K562 (cell line): ENCODE measurements at regions not wholly inside any gene's neighbourhood (a gene's known extent, or its start where the extent isn't known, plus 50 kb on each side); places are given as distances from the start of the nearest gene placed in this dataset.

Source experiments
- BCL6 ChIP-seq: fragments of 250-450 bp; sonication (Bioruptor Pico); IDR thresholded peaks from 2 replicates; pipeline ENCODE4 v1.4.0; 2020
- BCOR ChIP-seq: fragments of 450-650 bp; IDR thresholded peaks from 2 replicates; pipeline ENCODE4 v1.6.1; 2016
- CBX3 ChIP-seq, 2 experiments: IDR thresholded peaks; 1 replicate in 1 of 2; 2 replicates in 1 of 2; pipeline ENCODE4 v1.6.1; 2012; ENCODE audit warnings: inconsistent platforms in 2 of 2, low read length in 2 of 2, borderline replicate concordance in 1 of 2, control low read depth in 1 of 2
- CTBP1 ChIP-seq: fragments of 450-650 bp; IDR thresholded peaks from 2 replicates; pipeline ENCODE4 v1.6.1; 2016; ENCODE audit warnings: borderline replicate concordance
- ETV5 ChIP-seq: sonication (generic); formaldehyde crosslinking; IDR thresholded peaks from 2 replicates; pipeline ENCODE4 v1.4.0; 2020; ENCODE audit warnings: low read depth, mild to moderate bottlenecking, missing genetic modification reagents
- ETV6 ChIP-seq, 3 experiments: fragments of 150-350 bp in 1 of 3; sonication (generic) in 1 of 3; formaldehyde crosslinking in 1 of 3; IDR thresholded peaks; 2 replicates each; pipeline versions ENCODE4 v1.6.1 to v1.8.0; 2014 to 2022; ENCODE audit warnings: borderline replicate concordance in 2 of 3, low read depth in 2 of 3, antibody characterized with exemption in 1 of 3, low read length in 1 of 3, mild to moderate bottlenecking in 1 of 3, missing genetic modification reagents in 1 of 3
- ILF3 ChIP-seq: fragments of 450-650 bp; IDR thresholded peaks from 2 replicates; pipeline ENCODE4 v1.6.1; 2018; ENCODE audit warnings: antibody characterized with exemption, mild to moderate bottlenecking, moderate library complexity, borderline replicate concordance
- KLF16 ChIP-seq: IDR thresholded peaks from 2 replicates; pipeline ENCODE4 v1.6.1; 2016; ENCODE audit warnings: antibody characterized with exemption
- MXI1 ChIP-seq: IDR thresholded peaks from 2 replicates; pipeline ENCODE4 v1.6.1; 2011; ENCODE audit warnings: low read depth, mild to moderate bottlenecking, improper control_type of control experiment, low read length
- MYBL2 ChIP-seq, 2 experiments: fragments of 450-650 bp in 1 of 2; sonication (generic) in 1 of 2; formaldehyde crosslinking in 1 of 2; IDR thresholded peaks; 2 replicates each; pipeline versions ENCODE4 v1.6.1 to v1.8.1; 2017 to 2022; ENCODE audit warnings: borderline replicate concordance in 1 of 2, inconsistent platforms in 1 of 2, low read depth in 1 of 2, mild to moderate bottlenecking in 1 of 2, missing genetic modification reagents in 1 of 2, moderate library complexity in 1 of 2
- NCOA2 ChIP-seq, 2 experiments: fragments of 450-650 bp; IDR thresholded peaks; 2 replicates each; pipeline ENCODE4 v1.6.1; 2018; ENCODE audit warnings: mild to moderate bottlenecking in 2 of 2, moderate library complexity in 1 of 2; ENCODE audit not compliant: partially characterized antibody in 2 of 2
- NFE2 ChIP-seq: IDR thresholded peaks from 2 replicates; pipeline ENCODE4 v1.6.1; 2014; ENCODE audit warnings: antibody characterized with exemption, low read depth
- PHF20 ChIP-seq: fragments of 450-650 bp; IDR thresholded peaks from 2 replicates; pipeline ENCODE4 v1.6.1; 2018; ENCODE audit not compliant: partially characterized antibody
- SMAD4 ChIP-seq: fragments of 250-450 bp; sonication (Bioruptor Pico); conservative IDR thresholded peaks from 2 replicates; pipeline ENCODE4 v1.8.0; 2021; ENCODE audit warnings: inconsistent platforms, mild to moderate bottlenecking, moderate library complexity
- STAG1 ChIP-seq: sonication (generic); formaldehyde crosslinking; IDR thresholded peaks from 2 replicates; pipeline ENCODE4 v1.5.0; 2020; ENCODE audit warnings: missing genetic modification reagents, borderline replicate concordance
- ZZZ3 ChIP-seq: fragments of 450-650 bp; IDR thresholded peaks from 2 replicates; pipeline ENCODE4 v1.6.1; 2016; ENCODE audit warnings: antibody characterized with exemption, mild to moderate bottlenecking, moderate library complexity
- TF ChIP-seq, protein P1 (sequence below), 2 experiments: fragments of 450-650 bp; IDR thresholded peaks; 2 replicates each; pipeline ENCODE4 v1.6.1; 2016
- TF ChIP-seq, protein P2 (sequence below): fragments of 450-650 bp; IDR thresholded peaks from 2 replicates; pipeline ENCODE4 v1.7.1; 2018; ENCODE audit warnings: mild to moderate bottlenecking, low read depth; ENCODE audit not compliant: partially characterized antibody
- TF ChIP-seq, protein P3 (sequence below), 2 experiments: fragments of 150-350 bp in 1 of 2; IDR thresholded peaks; 2 replicates each; pipeline ENCODE4 v1.6.1; 2012 to 2016; ENCODE audit warnings: low read depth in 2 of 2, low read length in 2 of 2, mild to moderate bottlenecking in 1 of 2, moderate library complexity in 1 of 2
- TF ChIP-seq, protein P4 (sequence below): conservative IDR thresholded peaks from 2 replicates; pipeline ENCODE4 v1.6.1; 2011; ENCODE audit warnings: low read depth, mild to moderate bottlenecking, low read length; ENCODE audit not compliant: control insufficient read depth

DNA sequence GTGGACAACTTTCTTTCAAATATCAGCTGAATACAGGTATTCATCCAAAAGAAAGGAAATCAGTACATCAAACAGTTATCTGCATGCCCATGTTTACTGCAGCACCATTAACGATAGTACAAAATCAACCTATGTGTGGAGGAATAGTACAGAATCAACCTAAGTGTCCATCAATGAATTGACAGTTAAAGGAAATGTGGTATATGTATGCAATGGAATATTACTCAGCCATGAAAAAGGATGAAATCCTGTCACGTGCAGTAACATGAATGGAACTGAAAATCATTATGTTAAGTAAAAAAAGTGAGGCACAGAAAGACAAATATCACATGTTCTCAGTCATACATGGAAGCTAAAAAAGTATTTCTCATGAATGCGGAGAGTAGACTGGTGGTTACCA is 132.3 kb downstream of the MED15 start (continued):
- TF ChIP-seq NCOA2 (IDR thresholded peaks at IDR 0.05; ENCODE audit: partially characterized antibody in 2 of 2) (no peak), MYBL2 (IDR thresholded peaks at IDR 0.05; ENCODE audit: low read depth) (no peak), MYBL2 (CRISPR knock-in tag; IDR thresholded peaks at IDR 0.05; ENCODE audit: borderline replicate concordance) (0 out of 2 replicates have a peak, but pooled peaks have one; percentile 5), ETV5 (no peak), KLF16 (no peak), CBX3 (IDR thresholded peaks at IDR 0.05; ENCODE audit: borderline replicate concordance in 1 of 2, low read length in 2 of 2) (peak in 1 of 2 experiments; percentile 98; a peak in 2 of 3 replicates), PHF20 (peak; percentile 60), ZZZ3 (no peak), CTBP1 (no peak), ILF3 (no peak), MXI1 (no peak), NFE2 (no peak), BCL6 (0 out of 2 replicates have a peak, but pooled peaks have one; percentile 46), STAG1 (CRISPR knock-in tag) (no peak), ETV6 (IDR thresholded peaks at IDR 0.05; ENCODE audit: borderline replicate concordance in 1 of 2, low read depth in 2 of 2, low read length in 1 of 2) (no peak), ETV6 (CRISPR knock-in tag; IDR thresholded peaks at IDR 0.05; ENCODE audit: borderline replicate concordance) (no peak), BCOR (peak; percentile 100), SMAD4 (CRISPR knock-in tag) (no peak; the same call in 1 of the 2 replicates)
- TF ChIP-seq, protein P1, sequence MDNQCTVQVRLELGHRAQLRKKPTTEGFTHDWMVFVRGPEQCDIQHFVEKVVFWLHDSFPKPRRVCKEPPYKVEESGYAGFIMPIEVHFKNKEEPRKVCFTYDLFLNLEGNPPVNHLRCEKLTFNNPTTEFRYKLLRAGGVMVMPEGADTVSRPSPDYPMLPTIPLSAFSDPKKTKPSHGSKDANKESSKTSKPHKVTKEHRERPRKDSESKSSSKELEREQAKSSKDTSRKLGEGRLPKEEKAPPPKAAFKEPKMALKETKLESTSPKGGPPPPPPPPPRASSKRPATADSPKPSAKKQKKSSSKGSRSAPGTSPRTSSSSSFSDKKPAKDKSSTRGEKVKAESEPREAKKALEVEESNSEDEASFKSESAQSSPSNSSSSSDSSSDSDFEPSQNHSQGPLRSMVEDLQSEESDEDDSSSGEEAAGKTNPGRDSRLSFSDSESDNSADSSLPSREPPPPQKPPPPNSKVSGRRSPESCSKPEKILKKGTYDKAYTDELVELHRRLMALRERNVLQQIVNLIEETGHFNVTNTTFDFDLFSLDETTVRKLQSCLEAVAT (IDR thresholded peaks at IDR 0.05): no peak
- TF ChIP-seq, protein P2, sequence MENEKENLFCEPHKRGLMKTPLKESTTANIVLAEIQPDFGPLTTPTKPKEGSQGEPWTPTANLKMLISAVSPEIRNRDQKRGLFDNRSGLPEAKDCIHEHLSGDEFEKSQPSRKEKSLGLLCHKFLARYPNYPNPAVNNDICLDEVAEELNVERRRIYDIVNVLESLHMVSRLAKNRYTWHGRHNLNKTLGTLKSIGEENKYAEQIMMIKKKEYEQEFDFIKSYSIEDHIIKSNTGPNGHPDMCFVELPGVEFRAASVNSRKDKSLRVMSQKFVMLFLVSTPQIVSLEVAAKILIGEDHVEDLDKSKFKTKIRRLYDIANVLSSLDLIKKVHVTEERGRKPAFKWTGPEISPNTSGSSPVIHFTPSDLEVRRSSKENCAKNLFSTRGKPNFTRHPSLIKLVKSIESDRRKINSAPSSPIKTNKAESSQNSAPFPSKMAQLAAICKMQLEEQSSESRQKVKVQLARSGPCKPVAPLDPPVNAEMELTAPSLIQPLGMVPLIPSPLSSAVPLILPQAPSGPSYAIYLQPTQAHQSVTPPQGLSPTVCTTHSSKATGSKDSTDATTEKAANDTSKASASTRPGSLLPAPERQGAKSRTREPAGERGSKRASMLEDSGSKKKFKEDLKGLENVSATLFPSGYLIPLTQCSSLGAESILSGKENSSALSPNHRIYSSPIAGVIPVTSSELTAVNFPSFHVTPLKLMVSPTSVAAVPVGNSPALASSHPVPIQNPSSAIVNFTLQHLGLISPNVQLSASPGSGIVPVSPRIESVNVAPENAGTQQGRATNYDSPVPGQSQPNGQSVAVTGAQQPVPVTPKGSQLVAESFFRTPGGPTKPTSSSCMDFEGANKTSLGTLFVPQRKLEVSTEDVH: no peak
- TF ChIP-seq, protein P3, sequence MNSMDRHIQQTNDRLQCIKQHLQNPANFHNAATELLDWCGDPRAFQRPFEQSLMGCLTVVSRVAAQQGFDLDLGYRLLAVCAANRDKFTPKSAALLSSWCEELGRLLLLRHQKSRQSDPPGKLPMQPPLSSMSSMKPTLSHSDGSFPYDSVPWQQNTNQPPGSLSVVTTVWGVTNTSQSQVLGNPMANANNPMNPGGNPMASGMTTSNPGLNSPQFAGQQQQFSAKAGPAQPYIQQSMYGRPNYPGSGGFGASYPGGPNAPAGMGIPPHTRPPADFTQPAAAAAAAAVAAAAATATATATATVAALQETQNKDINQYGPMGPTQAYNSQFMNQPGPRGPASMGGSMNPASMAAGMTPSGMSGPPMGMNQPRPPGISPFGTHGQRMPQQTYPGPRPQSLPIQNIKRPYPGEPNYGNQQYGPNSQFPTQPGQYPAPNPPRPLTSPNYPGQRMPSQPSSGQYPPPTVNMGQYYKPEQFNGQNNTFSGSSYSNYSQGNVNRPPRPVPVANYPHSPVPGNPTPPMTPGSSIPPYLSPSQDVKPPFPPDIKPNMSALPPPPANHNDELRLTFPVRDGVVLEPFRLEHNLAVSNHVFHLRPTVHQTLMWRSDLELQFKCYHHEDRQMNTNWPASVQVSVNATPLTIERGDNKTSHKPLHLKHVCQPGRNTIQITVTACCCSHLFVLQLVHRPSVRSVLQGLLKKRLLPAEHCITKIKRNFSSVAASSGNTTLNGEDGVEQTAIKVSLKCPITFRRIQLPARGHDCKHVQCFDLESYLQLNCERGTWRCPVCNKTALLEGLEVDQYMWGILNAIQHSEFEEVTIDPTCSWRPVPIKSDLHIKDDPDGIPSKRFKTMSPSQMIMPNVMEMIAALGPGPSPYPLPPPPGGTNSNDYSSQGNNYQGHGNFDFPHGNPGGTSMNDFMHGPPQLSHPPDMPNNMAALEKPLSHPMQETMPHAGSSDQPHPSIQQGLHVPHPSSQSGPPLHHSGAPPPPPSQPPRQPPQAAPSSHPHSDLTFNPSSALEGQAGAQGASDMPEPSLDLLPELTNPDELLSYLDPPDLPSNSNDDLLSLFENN (IDR thresholded peaks at IDR 0.05; ENCODE audit: low read depth in 2 of 2, low read length in 2 of 2): 0 out of 4 replicates have a peak, but pooled peaks of 1 of the 2 experiments have one; percentile 43
- TF ChIP-seq, protein P4, sequence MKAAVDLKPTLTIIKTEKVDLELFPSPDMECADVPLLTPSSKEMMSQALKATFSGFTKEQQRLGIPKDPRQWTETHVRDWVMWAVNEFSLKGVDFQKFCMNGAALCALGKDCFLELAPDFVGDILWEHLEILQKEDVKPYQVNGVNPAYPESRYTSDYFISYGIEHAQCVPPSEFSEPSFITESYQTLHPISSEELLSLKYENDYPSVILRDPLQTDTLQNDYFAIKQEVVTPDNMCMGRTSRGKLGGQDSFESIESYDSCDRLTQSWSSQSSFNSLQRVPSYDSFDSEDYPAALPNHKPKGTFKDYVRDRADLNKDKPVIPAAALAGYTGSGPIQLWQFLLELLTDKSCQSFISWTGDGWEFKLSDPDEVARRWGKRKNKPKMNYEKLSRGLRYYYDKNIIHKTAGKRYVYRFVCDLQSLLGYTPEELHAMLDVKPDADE: no peak
